Fibroblast of skin of right quadriceps (primary cell): ENCODE measurements at regions not wholly inside any gene's neighbourhood (a gene's known extent, or its start where the extent isn't known, plus 50 kb on each side); places are given as distances from the start of the nearest gene placed in this dataset.

Experiments
- DNase-seq: peaks from one replicate; pipeline ENCODE4 v3.0.0-alpha.2; 2013

GRCh38 chr2:6641956-6642355, 223.8 kb downstream of the CMPK2 start:
- DNase-seq, result no peak

- DNase-seq, result peak; percentile 15
Observed at GRCh38 chr2:6644261-6644660, 221.4 kb downstream of the CMPK2 start.

GRCh38 chr2:6645004-6645403, 220.7 kb downstream of the CMPK2 start:
- no peak for DNase-seq

DNA sequence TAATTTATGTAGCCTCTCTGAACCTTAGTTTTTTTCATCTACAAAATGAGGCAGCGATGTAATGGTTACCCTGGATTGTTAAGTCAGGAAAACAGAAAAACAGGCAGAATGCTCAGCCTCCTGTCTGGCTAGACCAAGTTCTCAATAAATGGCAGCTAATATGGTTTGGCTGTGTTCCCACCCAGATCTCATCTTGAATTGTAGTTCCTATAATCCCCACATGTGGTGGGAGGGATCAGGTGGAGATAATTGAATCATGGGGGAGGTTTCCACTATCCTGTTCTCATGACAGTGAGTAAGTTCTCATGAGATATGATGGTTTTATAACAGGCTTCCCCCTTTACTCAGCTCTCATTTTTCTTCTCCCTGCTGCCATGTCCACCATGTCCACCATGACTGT, 220.0 kb downstream of the CMPK2 start:
- DNase-seq, result no peak

DNA sequence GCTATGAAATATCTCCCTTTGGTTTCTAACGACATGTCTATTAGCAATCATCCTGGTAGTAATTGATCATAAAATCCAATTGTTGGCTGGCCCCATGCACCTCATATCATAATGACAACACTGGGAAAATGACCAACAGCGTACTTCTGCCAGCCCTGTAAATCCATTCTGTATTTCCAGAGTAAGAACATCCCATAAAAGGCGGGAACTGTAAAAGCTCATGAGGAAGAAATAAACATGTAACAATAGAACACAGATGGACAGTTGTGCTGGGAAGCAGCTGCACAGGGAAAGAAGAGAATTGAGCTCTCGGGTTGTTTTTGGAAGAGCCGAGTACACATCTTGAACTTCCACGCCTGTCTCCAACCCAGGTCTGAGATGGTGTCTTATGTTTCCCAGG, 218.7 kb downstream of the CMPK2 start:
- DNase-seq, result no peak

- no peak for DNase-seq
Observed at GRCh38 chr2:6648596-6649247, 217.0 kb downstream of the CMPK2 start.

DNA sequence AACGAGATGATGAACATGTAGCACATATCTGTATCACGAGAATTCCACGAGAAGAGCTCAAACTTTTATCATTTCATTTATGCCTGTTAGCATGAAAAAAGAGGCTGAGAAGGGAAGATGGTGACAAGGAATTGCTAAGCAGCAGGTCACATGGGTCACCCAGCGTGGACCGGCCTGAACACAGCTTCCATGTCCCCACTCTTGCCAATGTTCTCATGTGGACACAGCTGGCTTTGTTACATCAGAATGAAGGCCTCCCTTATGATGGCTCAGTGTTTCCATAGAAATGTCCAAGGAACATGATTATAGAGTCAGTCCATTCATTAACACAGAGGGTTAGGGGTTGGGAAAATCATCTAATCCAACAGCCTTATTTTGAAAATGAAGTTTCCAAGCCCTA, 215.4 kb downstream of the CMPK2 start:
- DNase-seq, result no peak

- DNase-seq, result no peak
Observed at GRCh38 chr2:6652251-6652650, 213.5 kb downstream of the CMPK2 start.

GRCh38 chr2:6653281-6653750, 212.4 kb downstream of the CMPK2 start:
- DNase-seq, result peak; percentile 26

GRCh38 chr2:6654279-6654678, 211.4 kb downstream of the CMPK2 start:
- no peak for DNase-seq

- no peak for DNase-seq
Observed at GRCh38 chr2:6656633-6657032, 209.1 kb downstream of the CMPK2 start.

DNA sequence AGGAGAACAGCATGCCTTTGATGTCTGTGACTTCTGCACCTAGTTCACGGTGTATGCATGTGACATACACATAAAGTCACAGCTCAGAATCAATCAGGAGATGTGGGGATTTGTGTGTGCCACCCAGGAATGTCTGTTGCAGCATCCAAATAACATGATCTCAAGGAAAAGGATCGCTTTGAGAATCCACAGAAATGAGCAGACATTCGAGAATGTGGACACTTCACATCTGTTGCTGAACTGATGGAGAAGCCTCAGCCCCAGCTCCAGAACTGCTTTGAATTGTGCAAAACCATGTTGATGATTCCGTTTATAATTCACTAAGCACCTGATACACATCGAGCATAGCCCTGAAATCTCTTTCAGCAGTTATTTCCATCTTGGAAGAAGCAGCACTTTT, 208.6 kb downstream of the CMPK2 start:
- DNase-seq, result peak; percentile 53

GRCh38 chr2:6657855-6658254, 207.9 kb downstream of the CMPK2 start:
- DNase-seq, result peak; percentile 28

DNA sequence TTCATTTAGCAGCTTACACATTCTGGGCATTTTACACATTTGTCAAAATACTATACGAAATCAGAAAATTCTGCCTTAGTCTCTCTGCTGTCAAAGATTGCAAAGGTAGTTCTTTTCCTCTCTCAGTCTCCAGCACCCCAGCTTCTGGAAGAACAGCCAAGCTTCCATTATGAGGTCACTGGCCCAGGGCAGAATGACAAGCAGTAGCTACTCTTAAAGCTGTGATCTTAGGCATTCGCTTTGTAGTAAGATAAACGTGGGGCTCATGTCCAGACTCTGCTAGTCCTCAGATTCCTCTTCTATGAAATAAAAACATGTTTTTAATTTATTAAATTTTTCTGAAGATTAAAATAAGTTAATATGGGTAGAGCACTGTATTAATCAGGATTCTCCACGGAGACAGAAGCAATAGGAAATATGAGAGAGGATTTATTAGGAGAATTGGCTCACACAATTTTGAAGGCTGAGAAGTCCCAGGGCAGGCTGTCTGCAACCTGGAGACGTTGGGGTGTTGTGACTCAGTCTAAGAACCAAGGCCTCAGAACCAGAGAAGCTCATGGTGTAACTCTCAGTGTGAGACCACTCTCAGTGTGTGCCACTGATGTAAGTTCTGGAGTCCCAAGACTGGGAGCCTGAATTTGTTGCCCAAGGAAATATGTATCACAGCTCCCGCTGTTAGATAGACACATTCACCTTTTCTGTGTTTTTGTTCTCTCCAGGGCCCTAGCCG, 201.2 kb downstream of the CMPK2 start:
- no peak for DNase-seq

DNA sequence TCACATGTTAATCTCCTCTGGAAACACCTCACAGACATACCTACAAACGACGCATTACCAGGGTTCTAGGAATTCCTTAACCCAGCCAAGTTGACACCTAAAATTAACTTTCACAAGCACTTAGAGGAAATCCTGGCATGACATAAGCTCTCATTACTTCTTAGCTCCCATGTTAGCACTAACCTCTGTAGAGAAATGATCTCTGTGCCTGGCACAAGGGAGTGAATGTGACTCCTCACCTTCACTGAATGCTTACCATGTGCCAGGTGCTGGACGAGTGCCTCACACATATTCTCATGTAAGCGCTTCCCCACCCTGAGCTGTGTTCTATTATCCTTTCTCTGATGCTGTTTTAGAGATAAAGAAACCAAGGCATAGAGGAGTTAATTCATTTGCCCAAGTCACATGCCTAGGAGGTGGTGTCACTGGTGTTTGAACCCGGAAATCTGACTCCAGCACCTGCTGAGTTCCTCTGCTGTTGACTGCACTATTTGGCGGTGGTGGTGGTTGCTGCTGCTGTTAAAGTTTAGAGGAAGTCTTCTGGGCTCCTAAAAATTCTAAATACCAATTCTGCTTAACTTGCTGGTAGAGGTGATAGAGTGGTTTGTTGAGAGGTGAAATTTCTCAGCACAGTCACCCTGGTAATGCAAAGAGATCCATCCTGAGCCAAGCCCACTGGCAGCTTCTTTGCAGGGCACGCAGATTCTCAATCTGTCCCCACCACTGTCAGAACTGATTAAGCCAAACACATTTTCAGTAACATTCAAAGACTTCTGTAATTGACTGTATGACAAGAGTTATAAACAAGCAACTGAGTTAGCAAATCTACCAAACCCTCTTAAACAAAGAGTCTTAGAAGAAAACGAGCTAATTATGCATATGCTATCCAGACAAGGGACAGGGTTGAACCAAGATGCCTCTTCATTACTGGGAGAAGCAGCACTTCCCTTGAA, 200.3 kb downstream of the CMPK2 start:
- DNase-seq, result no peak

GRCh38 chr2:6667326-6667725, 198.4 kb downstream of the CMPK2 start:
- peak; percentile 18 for DNase-seq

GRCh38 chr2:6671913-6672312, 193.8 kb downstream of the CMPK2 start:
- DNase-seq, result peak; percentile 69

DNA sequence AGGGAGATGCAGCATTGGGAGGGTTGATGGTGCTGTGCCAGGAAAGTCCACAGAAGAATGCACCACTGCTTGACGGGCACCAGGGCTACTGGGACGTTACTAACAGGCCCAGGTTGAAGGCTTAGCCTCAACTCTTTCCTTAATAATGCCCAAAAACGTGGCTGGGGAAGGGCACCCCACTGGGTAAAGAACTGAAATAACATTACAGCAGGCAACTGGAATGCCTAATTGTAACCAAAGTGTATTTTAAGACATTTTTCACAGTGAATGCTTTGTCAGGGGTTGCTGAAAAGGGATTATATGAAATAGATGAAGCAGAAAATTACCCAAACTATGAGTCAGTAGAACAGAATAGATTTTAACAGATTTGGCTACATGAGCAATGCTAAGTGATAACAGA, 191.3 kb downstream of the CMPK2 start:
- DNase-seq, result peak; percentile 68

GRCh38 chr2:6675791-6676190, 189.9 kb downstream of the CMPK2 start:
- no peak for DNase-seq

DNA sequence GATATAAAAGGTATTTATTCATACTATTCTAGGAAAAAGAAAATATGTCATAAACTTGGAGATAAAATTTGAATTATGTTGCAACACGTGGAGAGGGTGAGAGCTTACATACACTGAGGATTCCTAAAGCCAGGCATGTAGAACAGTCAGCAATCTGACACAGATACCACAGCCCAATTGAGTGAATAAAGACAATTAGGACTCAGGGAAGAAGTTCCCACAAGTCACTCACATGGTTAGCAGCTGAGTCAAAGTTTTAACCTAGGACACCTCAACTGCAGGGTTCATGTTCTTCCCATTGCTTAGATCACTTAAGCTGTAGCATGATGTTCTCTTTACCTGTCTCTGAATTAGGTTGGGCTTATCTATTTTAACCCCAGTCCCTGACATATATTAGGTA, 189.5 kb downstream of the CMPK2 start:
- peak; percentile 45 for DNase-seq

DNA sequence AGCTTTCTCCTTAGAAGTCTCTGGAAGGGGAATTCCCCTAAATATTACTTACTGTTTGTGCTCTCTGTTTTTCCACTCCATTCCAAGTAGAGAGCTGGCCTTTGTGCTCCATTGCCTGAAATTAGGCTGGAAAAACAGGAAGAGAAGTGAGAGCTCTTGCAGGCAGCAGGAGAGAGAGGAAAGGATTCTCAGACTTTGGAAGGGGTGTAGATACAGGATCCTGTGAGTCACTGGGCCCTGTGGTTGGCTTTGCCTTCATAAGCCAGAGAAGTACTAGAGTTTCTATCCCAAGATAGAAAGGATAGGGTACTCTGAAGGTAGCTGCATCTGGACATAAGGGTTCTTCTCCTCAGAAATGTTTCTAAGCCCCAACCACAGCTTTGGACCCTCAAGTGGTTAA, 188.9 kb downstream of the CMPK2 start:
- peak; percentile 41 for DNase-seq

- no peak for DNase-seq
Observed at GRCh38 chr2:6679471-6679870, 186.2 kb downstream of the CMPK2 start.

DNA sequence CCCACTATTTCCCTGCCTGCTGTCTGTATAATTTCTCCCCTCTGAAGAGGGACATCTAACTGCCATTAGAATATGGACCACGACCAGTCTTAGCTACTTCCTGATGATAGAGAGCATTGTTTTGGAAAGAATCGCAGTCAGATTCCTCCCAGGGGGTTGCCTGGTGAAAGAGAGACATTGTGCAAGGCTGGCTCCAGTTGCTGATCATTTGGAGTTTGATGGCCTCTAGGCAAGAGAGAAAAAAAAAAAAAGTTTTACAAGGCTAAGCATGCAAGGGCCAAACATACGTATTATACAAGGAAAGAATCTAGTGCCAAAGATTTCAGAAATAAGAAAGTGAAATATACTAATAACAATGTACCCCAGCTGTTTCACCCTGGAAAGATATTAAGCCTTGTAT, 182.2 kb downstream of the CMPK2 start:
- DNase-seq, result no peak

DNA sequence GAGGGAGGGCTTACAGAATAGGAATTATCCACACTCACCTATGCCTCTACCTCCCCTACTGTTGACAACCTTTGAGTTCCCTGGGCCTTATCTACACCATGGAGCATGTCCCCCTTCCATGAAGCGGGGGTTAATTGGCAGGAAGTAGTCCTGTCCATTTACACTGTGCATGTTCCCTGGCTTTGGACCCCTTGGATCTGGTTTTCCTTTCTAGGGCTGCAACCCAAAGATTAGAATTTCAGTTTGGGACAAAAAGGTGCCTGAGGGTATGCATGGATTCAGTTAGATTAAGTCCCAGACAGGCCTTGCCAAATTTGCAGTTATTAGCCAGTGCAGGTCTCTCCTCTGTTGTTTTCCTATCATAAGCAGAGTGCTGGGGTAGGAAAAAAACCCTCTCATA, 180.3 kb downstream of the CMPK2 start:
- DNase-seq, result no peak
